Lower lobe of right lung (tissue), 2 donors: ENCODE measurements at regions not wholly inside any gene's neighbourhood (a gene's known extent, or its start where the extent isn't known, plus 50 kb on each side); places are given as distances from the start of the nearest gene placed in this dataset.

Source experiments
- ATAC-seq, 2 donors: fragments of 200-7000 bp; cut with Tn5 transposase; one replicate each; pipeline ENCODE4 v1.9.1; 2020 to 2022; ENCODE audit warnings: mild to moderate bottlenecking in 2 of 2, moderate library complexity in 2 of 2
- DNase-seq: peaks from one replicate; pipeline ENCODE4 v3.0.0-alpha.2; 2020
- H3K27ac ChIP-seq: fragments of 200-600 bp; one replicate; pipeline ENCODE4 v1.8.0; 2022
- H3K27me3 ChIP-seq: fragments of 200-600 bp; one replicate; pipeline ENCODE4 v1.8.0; 2022; ENCODE audit warnings: low read depth
- H3K36me3 ChIP-seq: fragments of 200-600 bp; one replicate; pipeline ENCODE4 v1.8.0; 2022; ENCODE audit warnings: mild to moderate bottlenecking
- H3K4me1 ChIP-seq: fragments of 200-600 bp; one replicate; pipeline ENCODE4 v1.8.0; 2022
- H3K4me3 ChIP-seq: fragments of 200-600 bp; one replicate; pipeline ENCODE4 v1.8.0; 2022; ENCODE audit warnings: mild to moderate bottlenecking
- H3K9me3 ChIP-seq: fragments of 200-600 bp; one replicate; pipeline ENCODE4 v1.8.0; 2022
- CTCF ChIP-seq: fragments of 200-600 bp; IDR thresholded peaks from one replicate; pipeline ENCODE4 v1.8.0; 2022; ENCODE audit warnings: antibody characterized with exemption, mild to moderate bottlenecking
- intact Hi-C: fragments of 100-400 bp; cut with DNase I; formaldehyde crosslinking; loops from one replicate; pipeline ENCODE4 v1.11.0; 2022
- donor health status: DM: no; HTN: yes; CAD: no; lungs with severe emphysema.

- no peak for ATAC-seq
Measured at GRCh38 chr6:150761771-150762170, 103.7 kb upstream of the MTHFD1L start.

GRCh38 chr6:150764334-150765066 is 101.0 kb upstream of the MTHFD1L start:
- Histone ChIP-seq H3K36me3 (no peaks in the 10 kb centered on the region), H3K4me3 (no peak overlapping the region), H3K27ac (no peak overlapping the region), H3K27me3 (no peaks in the 10 kb centered on the region), H3K4me1 (peaks cover 23% of the 10 kb centered on the region), H3K9me3 (no peaks in the 10 kb centered on the region)
- no peak for TF ChIP-seq CTCF
- intact Hi-C loops = no loop called here
- no peak for DNase-seq
- no peak for ATAC-seq

More at GRCh38 chr6:150761771-150762170, 103.7 kb upstream of the MTHFD1L start:
- H3K4me1 ChIP-seq = peaks cover 18% of the 10 kb centered on the region
- H3K27ac ChIP-seq = no peak overlapping the region
- H3K36me3 ChIP-seq = no peaks in the 10 kb centered on the region
- H3K27me3 ChIP-seq = no peaks in the 10 kb centered on the region
- H3K9me3 ChIP-seq = no peaks in the 10 kb centered on the region
- H3K4me3 ChIP-seq = no peak overlapping the region
- TF ChIP-seq CTCF = no peak
- no peak for DNase-seq
- intact Hi-C loops = no loop called here

DNA sequence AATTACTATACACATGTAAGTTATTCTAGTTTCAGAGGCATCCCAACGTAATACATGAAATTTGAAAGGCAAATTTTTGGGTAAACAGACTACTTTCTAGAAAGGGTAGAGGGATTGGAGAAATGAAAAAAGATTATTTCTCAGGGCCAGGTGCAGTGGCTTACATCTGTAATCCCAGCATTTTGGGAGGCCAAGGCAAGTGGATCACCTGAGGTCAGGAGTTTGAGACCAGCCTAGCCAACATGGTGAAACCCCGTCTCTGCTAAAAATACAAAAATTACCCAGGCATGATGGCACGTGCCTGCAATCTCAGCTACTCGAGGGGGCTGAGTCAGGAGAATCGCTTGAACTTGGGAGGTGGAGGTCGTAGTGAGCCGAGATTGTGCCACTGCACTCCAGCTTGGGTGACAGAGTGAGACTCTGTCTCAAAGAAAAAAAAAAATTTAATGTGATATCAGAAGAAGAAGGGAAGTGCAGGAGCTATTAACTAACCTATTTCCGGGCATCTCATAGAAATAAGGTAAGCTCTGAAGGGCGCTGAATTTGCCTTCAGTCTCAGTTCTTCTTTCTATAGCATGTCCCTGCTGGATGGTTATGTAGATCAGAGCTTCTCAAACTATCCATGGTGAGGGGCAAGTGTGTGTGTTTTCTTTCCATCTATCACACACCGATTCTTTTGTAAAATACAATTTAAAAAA is 100.3 kb upstream of the MTHFD1L start:
- Histone ChIP-seq H3K27ac (no peak overlapping the region), H3K27me3 (no peaks in the 10 kb centered on the region), H3K4me3 (no peak overlapping the region), H3K9me3 (no peaks in the 10 kb centered on the region), H3K36me3 (no peaks in the 10 kb centered on the region), H3K4me1 (peaks cover 23% of the 10 kb centered on the region)
- ATAC-seq = no peak
- no peak for TF ChIP-seq CTCF
- intact Hi-C loops = no loop called here
- DNase-seq = no peak

GRCh38 chr6:150766201-150766997 is 99.1 kb upstream of the MTHFD1L start:
- Histone ChIP-seq H3K36me3 (no peaks in the 10 kb centered on the region), H3K9me3 (no peaks in the 10 kb centered on the region), H3K4me3 (no peak overlapping the region), H3K27ac (no peak overlapping the region), H3K27me3 (no peaks in the 10 kb centered on the region), H3K4me1 (peaks cover 23% of the 10 kb centered on the region)
- intact Hi-C loops = no loop called here
- TF ChIP-seq CTCF = no peak
- DNase-seq = no peak
- no peak for ATAC-seq

DNA sequence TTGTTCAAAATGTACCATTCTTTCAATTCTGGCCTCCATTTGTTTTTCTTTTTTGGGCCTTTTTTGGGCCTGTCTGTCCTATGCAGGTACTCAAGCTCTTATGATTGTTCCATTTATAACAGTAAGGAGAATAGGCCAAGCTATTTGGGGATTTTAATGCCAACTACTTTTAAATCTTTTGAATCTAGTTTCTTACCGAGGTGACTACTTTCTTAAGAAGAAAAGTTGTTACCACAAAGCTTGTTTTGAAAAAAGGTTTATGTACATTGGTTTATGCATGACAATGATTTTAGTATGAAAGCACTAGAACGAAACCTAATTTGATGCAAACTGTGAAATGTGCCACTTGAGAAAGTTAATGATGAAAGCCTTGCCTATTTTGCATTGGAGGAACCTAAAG is 98.3 kb upstream of the MTHFD1L start:
- DNase-seq (no peak), ATAC-seq (no peak)
- intact Hi-C loops = no loop called here
- Histone ChIP-seq H3K4me3 (no peak overlapping the region), H3K27ac (no peak overlapping the region), H3K27me3 (no peaks in the 10 kb centered on the region), H3K36me3 (no peaks in the 10 kb centered on the region), H3K4me1 (peaks cover 23% of the 10 kb centered on the region), H3K9me3 (no peaks in the 10 kb centered on the region)
- no peak for TF ChIP-seq CTCF
